ENCODE measurements at regions not wholly inside any gene's neighbourhood (a gene's known extent, or its start where the extent isn't known, plus 50 kb on each side); places are given as distances from the start of the nearest gene placed in this dataset.

DNA sequence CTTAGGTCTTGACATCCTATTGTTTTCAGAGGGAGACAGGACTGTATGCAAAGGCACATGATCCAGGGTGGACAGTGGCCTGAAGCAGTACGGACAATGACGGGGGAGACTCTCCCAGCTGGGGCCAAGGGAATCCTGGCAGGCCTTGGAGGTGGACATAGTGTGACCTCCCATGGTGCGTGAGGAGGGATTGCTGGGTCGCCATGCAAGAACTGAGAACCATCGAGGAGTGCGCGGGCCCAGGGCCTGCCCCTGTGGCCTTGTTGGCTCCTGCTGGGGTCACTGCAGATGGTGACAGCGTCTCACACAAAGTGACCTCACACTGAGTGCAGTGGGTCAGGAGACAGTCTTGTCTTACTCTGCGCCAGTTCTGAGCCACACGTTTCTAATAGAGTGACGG, 192.4 kb downstream of the GADD45G start:
- peak; percentile 47 for DNase-seq (ENCODE audit: low spot score)

DNA sequence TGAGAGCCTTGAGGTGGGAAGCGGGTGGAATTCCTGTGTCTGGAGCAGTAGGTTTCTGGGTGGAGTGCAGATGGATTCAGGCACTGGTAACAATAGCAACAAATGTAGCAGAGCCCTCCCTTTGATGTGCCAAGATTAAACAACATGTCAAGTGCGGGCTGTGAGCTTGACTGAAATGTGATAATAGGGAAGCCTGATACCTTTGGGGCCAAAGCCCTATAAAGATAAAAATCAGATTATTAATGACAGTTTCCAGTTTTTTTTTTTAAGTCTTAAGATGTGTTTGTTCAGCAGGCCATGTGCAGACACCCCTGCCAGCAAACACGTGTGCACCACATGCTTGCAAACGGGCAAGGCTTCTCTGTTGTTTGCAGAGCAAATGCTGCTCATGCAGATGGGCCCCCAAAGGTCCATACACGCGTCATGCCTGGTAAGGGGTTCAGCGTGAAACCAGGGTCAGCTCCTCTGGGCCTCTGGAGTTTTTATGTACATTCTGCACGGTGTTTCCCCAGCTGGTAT, 193.2 kb downstream of the GADD45G start:
- intact Hi-C loops (cut with DNase I) = no loop called here
- DNase-seq (ENCODE audit: low spot score) = peak; percentile 16

More for the DNA sequence above, 192.4 kb downstream of the GADD45G start:
- intact Hi-C loops (cut with DNase I) = no loop called here

DNA sequence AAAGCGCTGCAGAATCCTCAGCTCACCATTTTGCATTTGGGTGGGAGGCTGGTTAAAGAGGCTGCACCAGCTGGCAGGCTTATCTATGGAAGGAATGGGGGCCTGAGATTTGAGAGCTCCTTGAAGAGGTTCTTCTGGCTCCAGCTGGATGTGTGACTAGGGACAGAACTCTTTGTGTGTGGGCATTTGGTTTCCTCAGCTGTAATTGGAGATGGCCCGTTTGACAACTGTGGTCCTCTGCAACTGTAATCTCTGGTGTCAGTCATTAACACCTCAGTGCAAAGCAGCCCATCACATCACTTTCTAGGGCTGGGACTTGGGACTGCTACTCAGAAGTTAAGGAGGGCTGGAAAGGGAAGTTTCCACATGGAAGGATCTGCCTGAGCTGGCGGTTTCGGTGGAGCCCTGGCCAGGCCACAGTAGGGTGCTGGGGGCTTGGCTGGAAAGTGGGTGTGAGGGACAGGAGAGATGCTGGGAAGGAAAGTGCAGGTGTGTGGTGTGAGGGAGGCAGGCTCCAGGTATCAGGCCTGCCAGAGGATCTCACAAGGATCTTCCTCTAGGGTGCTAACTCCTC, 193.8 kb downstream of the GADD45G start:
- peak; percentile 22 for DNase-seq (ENCODE audit: low spot score)
- intact Hi-C loops (cut with DNase I) = no loop called here

DNA sequence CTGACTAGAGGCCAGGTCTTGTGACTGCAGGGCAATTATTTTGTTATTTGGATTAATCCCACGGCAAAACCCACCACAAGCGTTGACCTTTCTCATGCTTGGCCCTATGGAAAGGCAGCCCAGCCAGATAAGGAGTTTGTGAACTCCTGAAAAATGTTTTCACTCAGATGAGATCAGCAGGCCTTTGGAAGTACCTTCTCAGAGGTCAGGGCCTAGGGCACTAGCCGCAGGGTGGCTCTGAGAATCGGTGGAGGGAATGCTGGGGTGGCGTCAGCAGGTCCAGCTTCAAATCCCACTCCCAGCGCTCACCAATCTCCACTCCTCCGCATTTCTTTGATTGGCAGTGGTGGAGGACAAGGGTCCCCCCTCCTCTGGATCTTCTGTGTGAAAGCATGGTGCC, 194.4 kb downstream of the GADD45G start:
- intact Hi-C loops (cut with DNase I) = no loop called here
- DNase-seq (ENCODE audit: low spot score) = peak; percentile 38

DNA sequence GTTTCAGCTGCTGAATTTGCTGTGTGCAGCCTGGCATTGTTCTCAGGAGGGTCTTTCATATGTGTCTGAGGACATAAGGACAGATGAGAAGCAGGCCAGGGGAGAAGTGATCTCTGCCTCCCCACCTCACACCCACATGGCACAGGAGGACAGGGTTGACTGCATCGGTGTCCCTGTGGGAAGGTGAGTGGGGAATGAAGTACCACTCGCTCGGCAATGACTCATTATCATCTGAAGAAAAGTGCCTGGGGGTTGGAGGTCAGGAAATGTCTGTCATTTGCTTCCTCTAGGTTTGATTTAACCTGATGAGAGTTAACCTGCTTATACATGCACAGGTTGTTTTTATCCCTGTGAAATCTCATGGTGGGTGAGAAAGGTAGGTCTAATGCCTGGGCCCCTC, 195.0 kb downstream of the GADD45G start:
- peak; percentile 37 for DNase-seq (ENCODE audit: low spot score)
- intact Hi-C loops (cut with DNase I) = no loop called here

DNA sequence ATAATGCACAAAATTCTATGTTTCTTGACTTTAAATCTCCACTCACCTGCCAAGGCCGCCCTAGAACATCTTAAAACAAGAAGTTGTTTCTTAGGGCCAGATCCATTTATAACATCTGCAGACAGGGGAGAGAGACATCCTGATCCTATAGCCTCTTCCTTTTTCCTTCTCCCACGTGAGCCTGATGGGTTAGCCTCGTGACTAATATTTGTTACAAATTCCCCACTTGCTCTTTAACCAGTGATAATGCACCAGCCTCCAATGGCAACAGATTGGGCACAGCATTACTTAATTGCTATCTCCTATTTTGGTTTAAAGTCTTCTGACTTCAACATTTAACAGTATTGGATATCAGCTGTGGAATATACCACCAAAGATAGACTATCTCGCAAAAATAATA, 196.5 kb downstream of the GADD45G start:
- intact Hi-C loops (cut with DNase I) = no loop called here
- no peak for DNase-seq (ENCODE audit: low spot score)

DNA sequence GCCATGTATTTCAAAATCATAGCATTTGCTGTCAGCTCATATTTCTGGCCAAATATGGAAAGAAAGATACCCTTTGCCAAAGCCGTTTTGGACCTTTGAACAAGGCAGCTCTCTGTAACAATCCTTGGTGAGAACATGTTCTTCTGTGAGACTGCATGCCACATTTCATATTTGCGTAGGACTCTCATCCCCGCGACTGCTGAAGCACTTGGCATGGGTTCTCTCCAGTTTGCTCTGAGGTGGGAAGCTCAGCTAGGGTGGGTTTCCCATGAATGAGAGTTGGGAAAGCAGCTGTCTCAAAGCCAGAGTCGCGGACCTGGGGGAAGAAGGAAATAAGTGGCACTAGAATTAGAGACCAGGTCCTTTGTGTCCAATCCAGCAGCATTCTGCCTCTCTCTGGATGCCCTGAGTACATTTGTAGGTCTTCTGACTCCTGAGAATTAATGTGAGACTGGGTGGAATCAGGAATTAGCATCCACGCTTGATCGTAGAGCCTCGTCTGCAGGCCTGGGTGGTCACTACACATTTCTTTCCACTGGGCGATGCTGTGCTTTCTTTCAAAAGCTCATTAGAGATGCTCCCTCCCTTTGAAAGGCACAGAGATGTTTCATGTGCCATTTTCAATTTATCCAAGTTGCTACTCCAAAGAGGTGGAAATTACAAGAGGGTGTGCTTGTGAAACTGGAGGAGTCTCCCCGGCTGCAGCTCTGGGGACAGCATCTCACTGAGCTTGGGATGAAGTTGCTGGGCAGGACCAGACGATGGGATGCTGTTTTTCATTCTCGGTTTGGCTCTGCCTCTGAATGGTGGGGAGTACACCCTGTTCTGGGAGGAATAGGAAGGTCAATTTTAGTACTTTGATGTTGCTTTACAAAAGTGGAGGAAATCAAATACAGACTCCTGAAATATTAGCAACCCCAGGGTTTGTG, 197.2 kb downstream of the GADD45G start:
- intact Hi-C loops (cut with DNase I) = no loop called here
- peak; percentile 25 for DNase-seq (ENCODE audit: low spot score)

DNA sequence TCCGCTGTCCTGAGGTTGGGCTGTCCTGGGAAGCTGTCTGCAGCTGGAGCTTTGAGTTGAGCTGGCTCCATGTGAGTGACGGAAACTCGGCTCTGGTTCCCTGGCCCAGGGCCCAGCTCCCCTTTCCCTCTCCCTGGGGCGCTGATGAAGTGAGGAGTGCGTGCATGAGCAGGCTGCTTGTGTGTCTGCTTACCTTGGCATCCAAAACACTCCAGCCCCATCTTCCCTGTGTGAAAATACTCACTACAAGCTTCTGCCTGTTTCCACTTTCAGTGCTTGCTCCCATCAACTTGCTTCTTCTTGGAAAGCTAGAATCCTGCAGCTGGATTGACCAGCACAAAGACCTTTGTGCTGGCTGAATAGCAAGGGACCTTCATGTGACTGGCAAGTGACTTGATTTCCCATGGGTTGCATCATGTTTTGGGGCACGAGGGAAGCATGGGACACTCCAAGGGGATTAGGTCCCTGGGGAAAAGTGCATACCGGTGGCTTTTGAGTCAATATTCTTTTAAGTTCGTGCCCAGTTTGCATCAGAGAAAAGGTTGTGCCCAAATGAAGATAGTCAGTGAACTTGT, 198.1 kb downstream of the GADD45G start:
- peak; percentile 75 for DNase-seq (ENCODE audit: low spot score)
- intact Hi-C loops (cut with DNase I) = no loop called here

DNA sequence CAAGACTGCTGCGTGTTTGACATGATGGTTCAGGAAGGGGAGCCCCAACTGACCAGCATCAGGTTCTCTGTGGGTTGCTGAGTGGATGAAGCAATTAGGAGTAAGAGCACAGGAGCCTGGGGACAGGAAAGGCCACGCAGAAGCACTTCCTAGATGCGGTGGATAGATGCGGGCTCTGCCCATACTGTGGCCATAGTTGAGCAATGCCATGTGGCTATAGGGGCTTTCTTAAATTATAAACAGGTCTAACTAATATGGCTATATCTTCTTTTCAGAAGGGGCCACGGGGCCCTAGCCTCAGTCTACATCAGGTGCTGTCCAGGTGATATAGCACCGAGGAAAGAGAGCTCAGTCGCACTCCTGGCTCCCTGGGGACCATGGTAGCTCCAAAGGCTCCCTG, 198.6 kb downstream of the GADD45G start:
- peak; percentile 48 for DNase-seq (ENCODE audit: low spot score)
- intact Hi-C loops (cut with DNase I) = no loop called here

DNA sequence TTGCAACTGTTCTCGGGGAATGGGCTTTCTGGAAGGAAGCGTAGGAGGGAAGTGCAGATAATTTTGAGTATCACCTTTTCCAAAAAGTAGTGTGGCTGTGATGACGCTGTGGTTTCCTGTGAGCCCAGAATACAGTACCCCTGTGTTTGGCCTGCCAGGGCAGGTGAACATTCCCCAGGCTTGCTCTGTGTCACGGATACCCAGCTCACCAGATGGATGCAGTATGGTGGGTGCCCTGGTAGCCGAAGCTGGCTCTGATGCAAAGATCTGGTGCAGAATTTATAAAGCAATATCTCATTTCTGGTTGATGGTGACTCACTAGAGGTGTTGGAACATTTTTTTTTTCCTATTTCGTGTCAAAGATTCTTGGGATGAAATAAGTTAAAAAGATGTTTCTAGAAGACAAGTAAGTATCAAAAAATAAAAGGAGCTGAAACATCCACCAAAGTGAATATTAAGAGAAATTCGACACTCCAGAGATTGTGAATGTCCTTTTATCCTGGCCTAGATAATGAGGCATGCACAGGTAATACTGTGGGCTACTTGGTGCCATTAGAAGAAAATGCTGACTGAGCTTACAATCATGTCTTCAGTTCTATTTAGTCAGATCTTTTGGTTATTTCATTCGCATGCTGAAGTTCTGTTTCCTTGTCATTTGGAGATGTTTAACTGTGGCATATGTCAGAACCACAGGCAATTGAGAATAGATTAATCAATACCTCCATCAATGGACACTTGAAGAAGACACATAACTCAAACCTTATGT, 200.1 kb downstream of the GADD45G start:
- intact Hi-C loops (cut with DNase I) = no loop called here
- no peak for DNase-seq (ENCODE audit: low spot score)

DNA sequence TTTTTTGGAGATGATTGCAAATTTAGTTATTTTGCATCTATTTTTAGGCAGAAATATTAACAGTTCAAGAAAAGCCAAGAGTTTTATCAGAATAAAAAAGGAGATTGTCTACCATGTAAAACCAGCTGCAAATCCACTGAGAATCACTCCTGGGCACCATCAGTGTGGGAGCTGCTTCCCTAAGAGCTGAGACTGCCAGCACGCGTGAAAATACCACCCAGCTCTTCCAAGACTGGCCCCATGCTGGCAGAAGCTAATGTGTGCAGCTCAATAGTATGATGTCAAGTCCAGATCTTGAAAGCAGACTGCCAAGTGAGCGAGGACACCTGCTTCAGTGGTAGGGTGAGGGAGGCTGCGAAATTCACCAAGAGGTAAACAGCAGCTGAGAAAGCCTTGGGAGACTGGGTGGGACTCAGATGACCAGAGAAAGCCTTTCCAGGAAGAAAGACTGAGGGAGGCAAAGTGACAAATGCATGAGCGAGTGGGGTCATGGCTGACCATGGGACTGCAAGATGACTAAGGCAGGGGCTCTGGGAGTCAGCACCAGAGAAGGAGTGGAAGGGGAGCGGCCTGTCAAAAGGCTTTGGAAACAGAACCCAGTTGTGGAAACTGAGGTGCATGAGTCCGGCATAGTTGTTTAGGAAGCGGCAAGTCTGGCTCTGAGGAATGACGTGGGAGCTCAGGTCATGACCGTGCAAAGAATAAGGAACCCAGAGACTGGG, 200.9 kb downstream of the GADD45G start:
- intact Hi-C loops (cut with DNase I) = no loop called here
- DNase-seq (ENCODE audit: low spot score) = peak; percentile 42

DNA sequence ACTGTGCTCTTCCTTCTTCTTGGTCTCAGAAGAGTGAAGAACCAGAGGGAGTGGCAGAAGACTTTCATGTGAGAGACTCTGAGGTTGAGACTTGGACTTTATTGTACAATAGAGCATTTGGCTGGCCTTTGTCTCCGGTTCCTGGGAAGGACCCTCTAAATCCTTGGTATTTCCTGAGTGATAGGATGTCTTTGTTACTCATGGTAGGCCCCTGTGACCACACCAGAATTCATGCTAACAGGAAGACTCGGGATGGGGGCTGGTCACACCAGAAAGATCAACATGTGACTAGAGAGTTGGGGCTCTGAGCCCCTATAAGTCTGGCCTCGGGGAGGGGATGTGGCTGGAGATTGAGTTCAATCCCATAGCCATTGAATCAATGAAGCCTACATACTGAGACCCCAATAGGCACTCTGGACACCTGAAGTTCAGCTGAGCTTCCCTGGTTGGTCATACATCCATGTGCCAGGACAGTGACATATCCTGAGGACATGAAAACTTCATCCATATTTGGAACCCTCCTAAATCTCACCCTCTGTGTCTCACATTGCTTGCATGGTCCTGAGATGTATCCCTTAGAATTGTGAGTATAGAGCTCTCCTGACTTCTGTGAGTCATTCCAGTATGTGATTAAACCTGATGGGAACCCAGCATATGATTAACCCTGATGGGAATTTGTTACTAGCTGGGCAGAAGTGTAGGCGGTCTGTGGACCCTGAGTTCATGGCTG, 201.7 kb downstream of the GADD45G start:
- DNase-seq (ENCODE audit: low spot score) = no peak
- intact Hi-C loops (cut with DNase I) = no loop called here

DNA sequence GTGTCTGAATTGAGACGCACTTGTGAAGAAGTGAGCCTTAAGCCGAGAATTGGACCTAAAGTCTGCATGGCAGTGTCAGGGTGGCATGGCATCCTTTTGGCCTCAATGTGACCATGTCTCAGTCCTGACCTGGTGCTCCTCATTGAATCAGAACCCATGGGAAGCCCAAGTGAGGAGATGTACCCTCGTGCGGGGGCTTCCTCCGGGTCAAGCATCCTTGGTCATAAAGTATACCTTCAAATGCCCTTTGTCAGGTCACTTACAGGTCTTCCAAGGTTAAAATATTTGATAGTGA, 202.2 kb downstream of the GADD45G start:
- DNase-seq (ENCODE audit: low spot score) = no peak
- intact Hi-C loops (cut with DNase I) = no loop called here

DNA sequence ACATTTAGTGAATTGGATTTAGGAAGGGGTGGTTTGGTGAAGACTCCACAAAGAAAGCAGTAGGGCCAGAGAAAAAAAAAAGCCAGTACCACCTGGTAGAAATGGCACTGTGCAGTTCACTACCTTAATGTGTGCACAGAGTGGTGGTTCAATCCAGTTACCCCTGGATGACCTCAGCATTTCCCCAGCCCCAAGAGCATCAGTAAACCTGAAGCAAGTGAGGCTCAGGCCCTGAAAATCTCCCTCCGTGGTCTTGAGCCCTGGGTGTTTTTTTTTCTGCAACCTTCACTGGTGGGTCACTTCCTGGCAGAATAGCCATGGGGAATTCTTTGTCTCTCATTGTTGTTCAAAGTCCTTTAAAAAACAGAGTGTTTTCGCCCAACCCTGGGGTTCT, 202.9 kb downstream of the GADD45G start:
- no peak for DNase-seq (ENCODE audit: low spot score)
- intact Hi-C loops (cut with DNase I) = no loop called here

DNA sequence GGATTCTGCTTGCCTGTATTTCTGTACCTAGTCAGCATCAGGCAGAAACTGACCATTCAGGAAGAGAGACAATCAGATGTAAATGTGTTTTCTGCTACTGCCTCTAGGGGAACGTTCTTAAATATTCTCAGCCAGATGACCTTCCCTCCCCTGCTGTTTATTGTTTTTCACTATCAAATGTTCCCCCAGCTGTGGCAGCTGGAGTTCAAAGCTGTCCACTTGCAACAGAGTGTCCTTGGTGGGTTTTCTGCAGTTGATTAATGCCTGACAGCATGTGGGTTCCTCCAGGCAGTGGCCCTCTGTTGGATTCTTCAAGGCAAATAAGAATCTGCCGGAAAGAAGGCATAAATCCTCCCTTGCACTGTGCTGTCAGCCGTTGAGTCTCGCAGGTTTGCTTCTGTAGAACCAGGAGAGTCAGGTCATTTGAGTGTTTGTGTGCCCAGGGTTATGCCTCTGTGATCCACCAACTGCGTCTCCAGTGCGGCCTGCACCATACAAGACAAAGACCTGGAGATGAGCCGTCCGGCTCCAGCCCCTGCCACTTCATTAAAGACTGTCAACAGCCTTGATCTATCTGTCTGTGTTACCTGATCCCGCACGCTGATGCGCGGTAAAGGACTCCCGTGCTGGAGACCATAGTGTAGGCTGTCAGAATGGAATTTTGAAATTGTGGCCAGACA, 203.4 kb downstream of the GADD45G start:
- intact Hi-C loops (cut with DNase I) = no loop called here
- no peak for DNase-seq (ENCODE audit: low spot score)

DNA sequence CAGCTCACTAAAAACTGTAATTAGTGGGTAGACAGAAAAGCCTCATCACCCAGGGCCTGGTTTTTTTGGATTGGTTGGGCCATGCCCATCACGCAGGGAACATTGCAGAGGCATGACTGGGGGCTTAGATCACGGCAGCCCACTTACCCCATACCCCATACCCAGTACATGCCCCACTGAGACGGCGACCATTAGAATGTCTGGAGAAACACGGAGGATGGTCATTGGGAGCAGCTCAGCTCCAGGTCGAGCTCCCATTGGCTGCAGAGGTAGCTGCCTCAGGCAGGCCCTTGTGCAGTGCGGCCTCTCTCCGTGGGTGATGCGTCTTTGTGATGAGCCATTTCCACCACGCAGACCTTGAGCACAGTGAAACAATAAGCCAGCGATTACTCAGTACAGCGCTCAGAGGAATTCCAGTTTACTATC, 204.0 kb downstream of the GADD45G start:
- intact Hi-C loops (cut with DNase I) = no loop called here

DNA sequence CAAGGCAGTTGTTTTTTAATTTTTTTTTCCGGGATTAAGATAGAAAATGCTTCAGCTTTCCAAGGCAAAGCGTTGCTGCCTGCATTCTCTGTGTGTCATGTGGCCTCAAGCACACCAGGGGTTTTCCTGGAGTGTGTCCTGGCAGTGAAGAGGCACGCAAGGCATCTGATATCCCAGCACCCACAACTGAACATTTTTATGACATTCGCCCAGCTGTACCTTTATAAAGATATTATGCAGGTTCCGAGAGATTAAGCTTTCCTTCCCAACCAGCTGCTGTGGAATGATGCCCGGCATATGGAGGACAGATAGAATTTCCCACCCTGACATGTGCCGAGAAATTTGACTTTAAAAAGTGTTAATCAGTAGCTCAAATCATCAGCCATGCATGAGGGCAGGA, 205.6 kb downstream of the GADD45G start:
- intact Hi-C loops (cut with DNase I) = no loop called here
- DNase-seq (ENCODE audit: low spot score) = no peak

More for the DNA sequence above, 204.0 kb downstream of the GADD45G start:
- no peak for DNase-seq (ENCODE audit: low spot score)

DNA sequence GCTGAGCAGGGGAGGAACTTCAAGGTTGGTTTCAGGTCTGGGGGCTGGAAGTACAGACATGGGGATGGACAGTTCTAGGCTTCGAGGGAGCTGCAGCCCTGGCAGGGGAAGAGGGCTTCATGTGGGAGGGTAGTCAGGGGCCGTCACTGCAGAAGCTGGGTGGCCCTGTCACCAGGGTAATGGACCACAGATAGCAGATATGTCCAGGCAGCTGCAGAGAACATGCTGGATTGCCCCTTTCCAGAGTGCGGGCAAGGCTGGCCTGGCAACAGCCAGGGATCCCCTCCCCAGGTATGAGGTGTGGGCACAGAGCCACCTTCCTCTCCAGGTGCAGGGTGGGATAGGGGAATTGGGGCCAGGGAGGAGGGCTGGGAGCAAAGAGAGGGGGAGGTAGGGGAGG, 206.5 kb downstream of the GADD45G start:
- intact Hi-C loops (cut with DNase I) = no loop called here
- DNase-seq (ENCODE audit: low spot score) = no peak

Data from posterior vena cava (tissue), 2 donors.